ENCODE measurements at regions not wholly inside any gene's neighbourhood (a gene's known extent, or its start where the extent isn't known, plus 50 kb on each side); places are given as distances from the start of the nearest gene placed in this dataset.

DNA sequence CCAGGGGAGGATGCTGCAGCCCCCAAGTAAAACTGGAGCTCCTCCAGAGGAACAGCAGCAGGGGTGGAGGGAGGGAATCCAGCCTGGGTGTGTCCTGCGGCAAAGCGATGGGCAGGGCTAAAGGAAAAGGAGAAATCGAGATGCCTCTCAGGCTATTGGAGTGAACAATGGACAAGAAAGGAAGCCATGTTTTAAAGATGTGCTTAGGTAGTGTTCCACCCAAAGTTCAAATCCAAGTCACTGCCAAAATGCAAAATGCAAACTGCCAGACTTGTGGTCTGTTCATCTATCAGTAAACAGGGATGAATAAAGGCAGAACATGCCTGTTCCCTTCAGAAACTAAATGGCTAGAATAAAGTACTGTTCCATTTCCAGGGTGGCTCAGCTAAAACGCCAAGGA is 197.5 kb upstream of the NSMCE3 start:
- no peak for DNase-seq (ENCODE audit: low read depth)
- H3K4me3 ChIP-seq (ENCODE audit: low read depth, low read length), result no peak overlapping the region

DNA sequence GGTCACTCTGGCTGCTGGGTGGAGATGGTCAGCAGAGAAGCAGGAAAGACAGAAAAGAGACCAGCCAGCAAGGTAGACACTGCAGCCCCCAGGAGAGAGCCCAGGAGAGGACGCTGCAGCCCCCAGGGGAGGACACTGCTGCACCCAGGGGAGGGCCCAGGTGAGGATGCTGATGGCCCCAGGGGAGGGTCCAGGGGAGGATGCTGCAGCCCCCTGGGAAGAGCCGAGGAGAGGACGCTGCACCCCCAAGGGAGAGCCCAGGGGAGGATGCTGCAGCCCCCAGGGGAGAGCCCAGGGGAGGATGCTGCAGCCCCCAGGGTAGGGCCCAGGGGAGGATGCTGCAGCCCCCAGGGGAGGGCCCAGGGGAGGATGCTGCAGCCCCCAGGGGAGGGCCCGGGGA is 196.7 kb upstream of the NSMCE3 start:
- no peak overlapping the region for H3K4me3 ChIP-seq (ENCODE audit: low read depth, low read length)
- DNase-seq (ENCODE audit: low read depth), result no peak

DNA sequence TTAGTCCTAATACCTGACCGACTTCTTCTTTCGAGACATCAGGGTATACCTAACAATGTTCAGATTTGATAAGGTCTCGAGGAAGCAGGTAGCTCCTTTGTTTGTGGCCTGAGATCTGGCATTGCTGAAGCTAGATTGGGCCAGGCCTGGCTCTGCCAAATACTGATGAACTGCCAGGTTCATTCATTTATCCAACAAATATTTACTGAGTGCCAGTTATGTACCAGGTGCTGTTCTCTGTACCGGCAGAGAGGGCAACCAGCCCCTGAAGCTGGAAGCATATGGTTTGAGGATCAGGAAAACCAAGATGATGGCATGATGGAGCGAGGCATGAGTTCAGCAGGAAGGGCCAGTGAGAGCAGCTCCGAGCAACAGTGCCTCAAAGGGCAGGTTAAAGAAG is 196.2 kb upstream of the NSMCE3 start:
- DNase-seq (ENCODE audit: low read depth), result no peak
- no peak overlapping the region for H3K4me3 ChIP-seq (ENCODE audit: low read depth, low read length)

DNA sequence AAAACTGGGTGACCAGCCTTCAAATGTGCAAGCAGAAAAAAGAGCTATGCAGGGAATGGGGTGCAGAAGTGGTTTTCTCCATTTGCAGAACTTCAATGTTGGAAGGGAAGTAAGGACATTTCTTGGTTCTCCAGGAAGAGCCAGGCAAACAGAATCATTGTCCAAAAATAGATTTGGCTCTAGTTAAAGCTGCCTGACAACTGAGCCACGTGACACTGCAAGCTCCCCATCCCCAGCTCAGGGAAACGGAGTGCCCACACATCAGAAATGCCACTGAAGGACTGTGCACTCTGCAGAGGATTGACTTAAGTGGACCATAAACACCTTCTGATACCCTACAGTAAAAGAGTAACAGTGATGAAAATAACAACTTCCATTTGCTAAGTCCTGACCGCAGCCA is 195.6 kb upstream of the NSMCE3 start:
- H3K4me3 ChIP-seq (ENCODE audit: low read depth, low read length), result no peak overlapping the region
- no peak for DNase-seq (ENCODE audit: low read depth)

DNA sequence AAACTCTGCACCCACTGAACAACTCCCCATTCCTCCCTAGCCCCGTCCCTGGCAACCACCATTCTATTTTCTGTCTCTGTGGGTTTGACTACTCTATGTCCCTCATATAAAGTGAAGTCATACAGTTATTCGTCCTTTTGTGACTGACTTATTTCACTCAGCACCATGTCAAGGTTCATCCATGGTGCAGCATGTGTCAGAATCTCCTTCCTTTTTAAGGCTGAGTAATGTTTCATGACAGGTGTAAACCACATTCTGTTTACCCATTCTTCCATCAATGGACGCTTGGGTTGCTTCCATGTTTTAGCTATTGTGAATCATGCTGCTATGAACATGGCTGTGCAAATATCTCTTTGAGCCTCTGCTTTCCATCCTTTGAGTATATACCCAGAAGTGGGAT is 192.3 kb upstream of the NSMCE3 start:
- H3K4me3 ChIP-seq (ENCODE audit: low read depth, low read length), result no peak overlapping the region
- DNase-seq (ENCODE audit: low read depth), result no peak

DNA sequence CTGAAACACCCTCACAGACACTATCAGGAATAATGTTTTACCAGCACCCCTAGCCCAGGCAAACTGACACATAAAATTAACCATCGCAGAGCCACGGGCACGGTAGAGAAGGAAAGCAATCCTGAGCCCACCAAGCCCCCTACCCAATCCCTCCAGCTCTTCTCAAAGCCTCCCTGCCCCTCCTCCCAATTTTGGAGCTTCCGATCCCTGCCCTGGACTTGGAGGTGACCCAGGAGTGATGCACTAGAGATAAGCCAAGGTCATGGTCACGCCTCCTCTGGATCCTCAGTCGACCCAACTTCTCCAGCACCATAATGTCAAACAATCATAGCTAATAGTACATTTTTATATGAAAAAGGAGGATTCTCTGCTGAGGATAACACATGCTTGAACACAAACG is 188.7 kb upstream of the NSMCE3 start:
- H3K4me3 ChIP-seq (ENCODE audit: low read depth, low read length), result no peak overlapping the region
- no peak for DNase-seq (ENCODE audit: low read depth)

DNA sequence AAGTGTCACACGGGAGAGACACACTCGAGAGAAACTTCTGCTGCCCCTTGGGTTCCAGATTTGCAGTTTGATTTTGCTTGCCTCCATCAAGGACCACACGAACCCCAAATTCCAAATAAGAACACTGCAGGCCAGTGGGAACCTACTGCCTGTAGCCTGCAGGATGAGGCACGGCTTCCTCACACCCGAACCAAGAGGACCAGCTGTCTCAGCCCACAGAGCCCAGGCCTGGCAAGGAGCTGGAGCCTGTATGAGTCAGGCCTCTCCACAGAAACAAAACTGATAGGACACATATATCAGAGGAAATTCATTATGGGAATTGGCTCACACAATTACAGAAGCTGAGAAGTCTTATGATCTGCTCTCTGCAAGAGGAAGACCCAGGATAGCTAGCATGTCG is 188.1 kb upstream of the NSMCE3 start:
- no peak for DNase-seq (ENCODE audit: low read depth)
- no peak overlapping the region for H3K4me3 ChIP-seq (ENCODE audit: low read depth, low read length)

DNA sequence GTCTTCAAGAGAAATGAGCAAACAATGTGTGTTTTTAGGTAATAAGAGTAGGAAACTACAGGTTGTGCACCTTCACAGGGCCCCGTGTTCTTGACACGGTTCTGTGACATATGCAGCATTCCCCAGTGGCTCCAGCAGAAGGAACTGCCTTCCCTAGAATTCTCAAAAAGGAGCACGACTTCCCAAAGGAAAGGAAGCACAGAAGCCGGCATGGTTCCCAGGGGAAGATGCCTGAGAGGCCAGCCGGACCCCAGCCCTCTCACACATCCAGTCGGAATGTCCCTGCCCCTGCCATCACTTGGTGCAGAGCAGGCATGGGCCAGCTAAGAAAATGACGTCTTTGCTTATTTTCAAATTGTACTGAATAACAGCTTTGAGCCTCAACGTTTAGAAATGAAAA is 187.3 kb upstream of the NSMCE3 start:
- no peak overlapping the region for H3K4me3 ChIP-seq (ENCODE audit: low read depth, low read length)

DNA sequence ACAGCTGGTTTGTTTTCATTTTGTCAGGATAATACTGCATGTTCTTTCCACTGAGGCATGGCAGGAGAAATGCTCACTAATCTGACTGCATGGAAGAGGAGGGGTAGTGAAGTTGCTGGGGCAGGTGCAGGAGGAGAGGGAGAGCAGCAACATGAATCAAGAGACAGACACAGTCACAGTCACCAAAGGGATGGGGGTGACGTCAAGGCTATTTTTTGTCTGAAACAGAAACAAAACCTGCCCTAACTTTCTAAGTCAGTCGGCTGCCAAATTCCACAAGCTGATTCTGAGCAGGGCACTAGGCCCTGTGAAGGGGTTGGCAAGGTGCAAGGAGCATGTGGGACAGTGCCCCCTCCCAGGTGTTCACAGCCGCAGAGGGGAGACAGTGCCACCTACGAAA is 186.6 kb upstream of the NSMCE3 start:
- no peak for DNase-seq (ENCODE audit: low read depth)
- H3K4me3 ChIP-seq (ENCODE audit: low read depth, low read length), result no peak overlapping the region

More for the DNA sequence above, 187.3 kb upstream of the NSMCE3 start:
- no peak for DNase-seq (ENCODE audit: low read depth)

DNA sequence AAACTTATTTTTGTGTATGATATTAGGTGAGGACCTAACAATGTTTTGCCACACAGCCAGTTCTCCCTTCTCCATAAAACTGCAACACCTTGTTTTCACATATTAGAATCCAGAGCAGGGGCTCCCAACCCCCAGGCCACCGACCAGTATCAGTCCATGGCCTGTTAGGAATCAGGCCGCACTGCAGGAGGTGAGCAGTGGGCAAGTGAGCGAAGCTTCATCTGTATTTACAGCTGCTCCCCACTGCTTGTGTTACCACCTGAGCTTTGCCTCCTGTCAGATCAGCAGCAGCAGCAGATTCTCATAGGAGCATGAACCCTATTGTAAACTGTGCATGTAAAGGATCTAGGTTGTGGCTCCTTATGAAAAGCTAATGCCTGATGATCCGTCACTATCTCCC is 185.9 kb upstream of the NSMCE3 start:
- H3K4me3 ChIP-seq (ENCODE audit: low read depth, low read length), result no peak overlapping the region
- no peak for DNase-seq (ENCODE audit: low read depth)

DNA sequence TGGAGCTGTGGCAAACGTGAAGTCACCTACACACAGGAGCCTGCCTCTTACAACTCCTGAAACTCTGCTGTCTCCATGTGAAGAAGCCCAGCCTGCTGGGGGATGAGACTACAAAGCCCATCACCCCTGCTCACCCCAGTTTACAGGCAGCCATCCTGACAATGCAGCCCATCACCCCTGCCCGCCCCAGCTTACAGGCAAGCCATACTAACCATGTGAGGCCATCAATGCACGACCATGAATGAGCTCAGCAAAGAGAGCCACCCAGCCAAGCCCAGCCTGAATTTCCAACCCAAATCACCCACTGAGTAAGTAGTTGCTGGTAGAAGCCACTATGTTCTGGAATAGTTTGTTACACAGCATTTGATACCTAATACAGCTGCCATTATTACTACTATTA is 185.4 kb upstream of the NSMCE3 start:
- H3K4me3 ChIP-seq (ENCODE audit: low read depth, low read length), result no peak overlapping the region
- no peak for DNase-seq (ENCODE audit: low read depth)

DNA sequence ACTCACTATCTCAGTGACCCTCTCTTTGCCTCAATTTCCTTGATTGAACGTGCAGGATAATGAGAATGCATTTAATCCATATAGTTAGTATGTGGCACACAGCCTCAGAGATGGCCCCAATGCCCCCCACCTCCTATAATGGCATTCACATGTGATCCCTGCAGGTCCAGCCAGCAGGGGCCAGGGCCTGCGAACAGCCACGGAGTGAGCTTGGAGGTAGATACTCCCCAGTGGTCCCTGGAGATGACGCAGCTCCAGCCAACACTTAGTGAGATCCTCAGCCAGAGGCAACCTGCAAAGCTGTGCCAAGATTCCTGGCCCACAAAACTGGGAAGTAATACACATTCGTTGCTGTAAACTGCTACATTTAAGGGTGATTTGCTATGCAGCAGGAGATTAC is 184.9 kb upstream of the NSMCE3 start:
- DNase-seq (ENCODE audit: low read depth), result no peak
- no peak overlapping the region for H3K4me3 ChIP-seq (ENCODE audit: low read depth, low read length)

DNA sequence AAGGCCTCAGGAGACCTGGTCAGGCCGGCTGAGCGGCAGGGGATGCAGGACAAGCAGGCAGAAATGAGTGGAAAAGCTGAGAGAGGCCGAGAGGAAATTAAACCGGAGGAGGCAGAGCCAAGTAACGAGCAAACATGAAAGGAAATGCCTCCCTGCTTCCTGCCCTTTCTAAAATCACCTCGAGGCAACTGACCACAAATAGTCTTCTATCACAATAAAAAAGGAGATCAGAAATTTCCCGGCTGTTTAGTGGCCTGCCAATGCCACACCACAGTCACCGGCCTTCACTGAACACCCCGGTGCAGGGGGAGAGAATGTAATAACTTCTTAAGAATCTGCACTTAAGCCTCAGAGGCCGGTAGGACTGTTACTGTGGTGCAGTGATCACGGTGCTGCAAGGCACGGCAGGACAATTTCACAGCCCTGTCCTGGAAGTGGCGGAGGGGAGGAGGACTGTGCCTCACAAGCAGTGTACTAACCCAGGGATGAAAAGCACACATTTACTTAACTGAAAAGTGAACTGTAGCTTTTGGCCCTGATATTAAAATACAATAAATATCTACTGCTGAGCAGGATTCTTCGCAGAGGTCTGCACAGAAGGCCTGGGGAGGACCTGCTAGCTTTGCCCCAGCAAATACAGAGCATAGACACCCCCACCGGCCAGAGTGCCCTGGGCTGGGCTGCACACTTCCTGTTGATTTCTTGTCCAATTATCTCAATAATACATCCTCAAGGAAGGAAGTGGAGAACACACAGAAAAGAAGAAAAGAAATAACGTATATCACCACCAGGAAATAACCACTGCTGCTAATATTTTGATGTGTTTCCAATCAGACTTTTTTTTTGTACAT is 183.5 kb upstream of the NSMCE3 start:
- no peak overlapping the region for H3K4me3 ChIP-seq (ENCODE audit: low read depth, low read length)
- DNase-seq (ENCODE audit: low read depth), result no peak

DNA sequence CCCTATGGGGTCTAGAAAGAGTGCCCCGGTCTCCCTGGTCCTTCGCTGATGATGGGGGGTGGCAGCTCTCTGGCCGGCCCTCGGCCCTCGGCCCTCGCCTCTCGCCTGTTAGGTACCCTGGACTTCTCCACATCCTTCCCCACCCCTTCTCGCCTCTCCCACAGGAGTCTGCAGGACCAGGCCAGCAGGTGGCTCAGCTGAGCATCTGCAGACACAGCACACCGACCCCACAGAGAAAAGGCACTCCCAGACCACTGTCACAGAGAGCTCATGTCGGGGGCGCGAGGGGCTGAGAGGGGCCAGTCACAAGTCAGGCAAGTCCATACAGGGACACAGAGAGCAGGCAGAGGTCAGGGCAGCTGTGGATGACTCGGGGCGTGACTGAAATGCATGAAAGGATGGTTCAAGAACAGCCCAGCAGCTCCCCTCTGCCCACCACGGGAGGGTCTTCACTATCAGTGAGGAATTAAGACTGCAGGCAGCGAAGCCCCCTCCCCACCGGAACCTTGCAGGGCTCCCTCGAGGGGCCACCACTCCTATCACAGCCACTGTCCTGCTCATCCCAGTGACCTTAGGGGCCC is 181.7 kb upstream of the NSMCE3 start:
- H3K4me3 ChIP-seq (ENCODE audit: low read depth, low read length), result no peak overlapping the region
- DNase-seq (ENCODE audit: low read depth), result no peak

DNA sequence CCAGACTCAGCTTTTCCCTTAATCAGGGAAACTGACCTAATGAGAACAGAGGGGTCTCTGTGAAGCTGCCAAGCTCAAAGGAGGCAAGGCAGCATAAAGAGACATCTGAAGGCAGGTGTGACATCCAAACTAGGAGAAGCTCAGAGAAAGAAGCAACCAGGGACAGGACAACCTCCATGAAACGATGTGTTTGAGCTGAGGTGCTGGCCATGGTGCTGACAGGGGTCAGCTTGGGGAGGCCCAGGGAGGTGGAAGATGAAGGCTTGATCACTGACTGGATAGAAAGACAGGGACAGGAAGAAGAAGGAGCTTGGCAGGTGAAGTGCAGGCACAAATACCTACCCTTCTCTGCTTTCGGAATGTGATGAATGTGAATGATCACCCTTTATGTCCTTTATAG is 179.5 kb upstream of the NSMCE3 start:
- no peak for DNase-seq (ENCODE audit: low read depth)
- H3K4me3 ChIP-seq (ENCODE audit: low read depth, low read length), result no peak overlapping the region

DNA sequence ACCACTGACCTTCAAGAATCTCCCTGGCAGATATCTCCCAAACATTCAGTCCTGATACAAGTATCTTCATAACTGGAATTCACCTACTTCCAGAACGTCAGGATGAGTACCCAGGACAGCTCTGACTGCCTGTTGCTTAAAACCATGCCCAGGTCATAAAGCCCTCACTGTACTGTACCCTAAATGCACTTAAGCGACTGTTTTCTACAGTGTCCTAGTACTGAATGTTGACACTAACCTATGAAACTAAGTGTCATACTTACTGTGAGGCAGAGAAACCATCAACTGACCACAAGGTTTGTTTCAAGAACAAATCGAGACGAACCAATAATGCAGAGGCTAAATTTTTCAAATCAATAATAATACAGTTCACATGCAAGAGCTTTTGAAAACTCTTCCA is 178.7 kb upstream of the NSMCE3 start:
- DNase-seq (ENCODE audit: low read depth), result no peak
- no peak overlapping the region for H3K4me3 ChIP-seq (ENCODE audit: low read depth, low read length)

DNA sequence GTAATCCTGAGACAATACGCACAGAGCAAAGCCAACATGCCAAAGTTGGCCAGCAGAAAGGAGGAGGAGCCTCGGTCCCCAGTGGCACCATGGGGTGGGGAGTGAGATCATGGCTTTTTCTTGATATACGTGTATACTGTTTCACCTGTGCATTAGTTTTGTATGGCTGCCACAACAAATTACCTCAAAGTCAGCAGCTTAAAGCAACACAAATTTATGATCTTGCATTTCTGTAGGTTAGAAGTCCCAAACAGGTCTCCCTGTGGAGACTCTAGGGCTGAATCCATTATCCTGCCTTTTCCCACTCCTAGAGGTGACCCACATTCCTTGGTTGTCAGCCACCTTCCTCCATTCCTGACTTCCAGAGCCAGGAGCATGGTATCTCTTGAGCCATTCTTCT is 176.9 kb upstream of the NSMCE3 start:
- no peak for DNase-seq (ENCODE audit: low read depth)

DNA sequence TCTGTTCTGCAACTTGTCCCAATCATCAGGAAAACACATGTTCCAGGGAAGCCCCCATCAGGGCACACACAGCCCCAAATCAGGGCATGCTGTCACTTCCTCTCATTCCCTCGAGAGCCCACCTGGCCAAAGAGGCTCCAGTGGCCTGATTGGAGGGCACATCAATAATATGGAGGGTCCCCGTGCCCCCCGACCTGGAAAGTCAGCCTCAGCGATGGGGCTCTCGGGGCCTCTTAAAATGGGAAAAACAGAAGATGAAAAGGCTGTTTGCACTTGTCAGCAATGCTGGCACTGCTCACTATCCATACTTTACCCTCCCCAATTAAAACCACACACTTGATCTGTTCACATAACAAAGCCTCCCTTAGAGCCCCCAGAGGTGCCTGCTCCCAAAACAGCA is 172.9 kb upstream of the NSMCE3 start:
- no peak for DNase-seq (ENCODE audit: low read depth)
- H3K4me3 ChIP-seq (ENCODE audit: low read depth, low read length), result no peak overlapping the region

More for the DNA sequence above, 176.9 kb upstream of the NSMCE3 start:
- no peak overlapping the region for H3K4me3 ChIP-seq (ENCODE audit: low read depth, low read length)

DNA sequence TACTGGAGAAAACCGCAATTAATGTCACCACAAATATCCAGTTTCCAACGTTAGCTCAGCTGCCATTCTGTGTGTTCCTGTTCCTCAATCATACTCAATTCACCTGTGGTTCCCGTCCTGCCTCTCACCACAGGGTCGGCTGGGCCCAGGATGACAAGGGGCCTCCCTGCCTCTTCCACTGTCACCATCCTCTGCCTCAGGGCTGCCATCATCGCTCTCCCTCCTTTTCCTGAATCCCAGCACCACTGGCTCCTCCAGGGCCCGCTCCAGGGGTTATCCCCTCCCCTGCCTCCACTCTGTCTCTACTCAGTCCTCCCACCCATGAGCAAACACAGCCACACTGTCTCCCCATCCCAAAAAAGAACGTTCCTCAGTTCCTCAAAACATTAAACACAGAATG is 170.9 kb upstream of the NSMCE3 start:
- no peak for DNase-seq (ENCODE audit: low read depth)
- H3K4me3 ChIP-seq (ENCODE audit: low read depth, low read length), result no peak overlapping the region

DNA sequence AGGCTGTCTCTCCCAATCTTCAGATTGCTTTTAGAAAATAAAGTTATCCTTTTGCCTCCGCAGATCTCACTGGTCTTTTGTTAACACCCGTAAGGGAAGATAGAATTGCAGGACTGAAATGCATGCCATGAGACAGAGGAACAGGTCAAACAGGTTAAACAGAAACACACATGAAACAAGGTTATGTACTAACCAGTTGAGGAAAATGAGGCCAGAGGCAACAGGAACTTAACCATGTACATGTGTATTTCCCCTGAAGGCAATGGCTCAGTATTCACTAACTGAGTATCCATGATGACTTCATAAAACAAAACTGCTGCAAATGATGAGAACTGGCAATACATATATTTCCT is 169.1 kb upstream of the NSMCE3 start:
- no peak overlapping the region for H3K4me3 ChIP-seq (ENCODE audit: low read depth, low read length)
- no peak for DNase-seq (ENCODE audit: low read depth)

DNA sequence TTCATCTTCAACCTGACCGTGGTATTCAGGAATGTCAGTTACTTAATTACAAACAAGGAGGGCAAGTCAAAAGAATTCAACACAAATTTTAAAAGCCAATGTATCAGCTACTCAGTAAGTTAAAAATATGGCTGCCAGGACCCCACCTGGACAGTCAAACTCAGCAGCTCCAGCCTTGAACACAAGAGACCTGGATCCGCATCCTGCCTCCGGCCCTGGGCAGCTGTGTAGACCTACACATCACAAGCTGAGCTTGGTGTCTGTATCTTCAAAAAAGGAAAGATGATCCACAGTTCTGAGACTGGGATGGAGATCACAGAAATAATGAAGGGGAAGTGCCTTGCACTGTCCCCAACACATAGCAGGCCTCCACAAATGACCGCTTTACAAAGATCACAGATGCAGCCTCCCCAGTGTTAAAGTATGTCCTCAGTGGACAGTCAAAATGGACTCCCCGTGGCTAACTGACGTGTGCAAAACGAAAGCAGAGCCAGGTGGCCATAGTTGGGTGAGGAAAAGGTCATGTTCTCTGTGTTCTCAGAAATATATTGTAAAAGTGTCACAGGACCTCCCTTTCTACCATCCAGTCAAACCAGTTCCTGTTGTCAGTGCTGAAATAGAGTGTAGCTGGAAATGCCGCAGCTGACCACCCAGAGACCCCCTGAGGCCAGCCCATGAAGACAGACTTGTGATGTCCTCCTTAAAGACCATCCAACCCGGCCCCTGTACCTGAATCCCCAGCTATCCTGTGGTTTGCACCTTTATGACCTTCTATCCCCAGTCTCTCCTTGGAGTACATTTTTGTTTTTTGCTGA is 168.5 kb upstream of the NSMCE3 start:
- no peak for DNase-seq (ENCODE audit: low read depth)
- no peak overlapping the region for H3K4me3 ChIP-seq (ENCODE audit: low read depth, low read length)

Data from skeletal muscle cell (primary cell).